Daoy (cell line): ENCODE measurements at regions not wholly inside any gene's neighbourhood (a gene's known extent, or its start where the extent isn't known, plus 50 kb on each side); places are given as distances from the start of the nearest gene placed in this dataset.

Source experiments
- DNase-seq: peaks from one replicate; pipeline ENCODE4 v3.0.0-alpha.2; 2015; ENCODE audit warnings: low read depth

DNA sequence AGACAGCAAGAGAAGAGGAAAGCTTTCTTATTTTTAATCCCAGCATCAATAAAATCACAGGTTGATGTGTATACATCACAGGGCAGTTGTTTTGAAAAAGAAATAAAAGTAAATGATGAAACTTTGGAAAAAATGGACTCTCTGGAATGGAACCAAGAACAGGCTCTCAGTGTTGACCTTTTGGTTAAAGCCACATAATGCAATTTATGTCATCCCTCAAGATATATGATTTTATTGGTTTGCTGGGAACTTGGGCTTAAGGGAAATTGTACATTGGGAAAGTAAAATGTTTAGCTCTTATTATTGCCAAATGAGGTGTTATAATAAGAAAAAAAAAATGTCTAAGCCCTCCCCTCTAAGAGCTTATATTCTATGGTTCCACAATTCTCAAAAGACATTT, 139.8 kb upstream of the MTNR1B start:
- no peak for DNase-seq

DNA sequence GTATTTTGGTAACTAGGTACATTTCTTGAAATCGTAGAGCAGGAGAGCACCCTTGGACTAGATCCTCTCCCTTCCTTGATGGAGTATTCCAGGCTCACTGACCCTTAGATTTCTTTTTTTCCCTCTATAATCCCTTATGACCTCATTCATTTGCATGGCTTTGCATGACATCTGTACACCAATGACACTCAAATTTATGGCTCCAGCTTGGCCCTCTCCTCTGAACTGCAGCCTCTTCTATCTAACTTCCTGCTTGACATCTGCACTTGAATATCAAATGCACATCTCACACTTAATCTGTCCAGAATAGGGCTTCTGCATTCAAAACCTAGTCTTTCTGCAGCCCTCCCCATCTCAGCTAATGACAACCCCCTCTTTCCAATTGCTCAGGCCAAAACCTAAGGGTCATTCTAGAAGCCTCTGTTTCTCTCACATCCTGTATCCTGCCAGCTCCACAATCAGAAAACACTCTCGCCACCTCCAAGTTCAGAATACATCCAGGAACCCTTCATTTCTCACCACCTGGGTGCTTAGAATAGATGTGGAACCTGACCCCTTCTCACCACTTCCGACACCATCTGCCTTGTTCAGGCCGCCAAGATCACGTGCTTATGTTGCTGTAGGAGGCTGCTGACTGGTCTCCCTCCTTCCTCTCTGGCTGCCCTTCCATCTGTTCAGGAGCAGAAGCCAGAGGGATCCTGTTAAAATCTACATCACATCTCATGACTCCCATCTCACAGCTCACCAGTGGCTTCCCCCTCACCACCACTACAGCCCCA, 138.9 kb upstream of the MTNR1B start:
- no peak for DNase-seq

DNA sequence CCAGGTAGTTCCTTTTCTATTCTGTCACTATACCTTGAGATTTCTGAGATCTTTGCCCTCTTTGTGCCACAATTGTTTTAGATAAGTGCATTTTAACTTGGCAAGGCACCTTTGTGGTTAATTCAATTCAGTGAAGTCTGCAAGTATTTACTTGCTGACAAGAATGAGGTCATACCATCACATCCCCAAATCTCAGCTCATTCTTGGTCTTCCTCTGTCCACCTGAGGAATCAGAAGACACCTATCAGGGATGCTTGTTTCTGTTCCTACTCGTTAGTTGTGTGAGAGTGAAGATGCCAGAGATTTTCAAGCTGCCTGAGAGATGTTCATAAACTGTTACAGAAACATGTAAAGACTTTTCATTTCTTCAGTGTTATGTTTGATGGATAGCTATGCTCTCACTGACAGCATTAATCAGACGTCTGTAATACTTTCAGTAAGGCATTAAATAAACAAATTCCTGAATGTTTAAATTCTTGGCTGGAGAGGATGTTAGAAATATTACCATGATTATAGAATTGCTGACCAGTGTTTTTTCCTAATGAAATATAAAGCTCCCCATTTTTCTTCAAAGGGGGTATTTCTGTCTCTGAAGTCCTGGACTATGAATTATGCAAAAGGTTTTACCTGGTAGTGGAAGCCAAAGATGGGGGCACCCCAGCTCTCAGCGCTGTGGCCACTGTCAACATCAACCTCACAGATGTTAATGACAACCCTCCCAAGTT, 135.0 kb upstream of the MTNR1B start:
- DNase-seq: no peak

DNA sequence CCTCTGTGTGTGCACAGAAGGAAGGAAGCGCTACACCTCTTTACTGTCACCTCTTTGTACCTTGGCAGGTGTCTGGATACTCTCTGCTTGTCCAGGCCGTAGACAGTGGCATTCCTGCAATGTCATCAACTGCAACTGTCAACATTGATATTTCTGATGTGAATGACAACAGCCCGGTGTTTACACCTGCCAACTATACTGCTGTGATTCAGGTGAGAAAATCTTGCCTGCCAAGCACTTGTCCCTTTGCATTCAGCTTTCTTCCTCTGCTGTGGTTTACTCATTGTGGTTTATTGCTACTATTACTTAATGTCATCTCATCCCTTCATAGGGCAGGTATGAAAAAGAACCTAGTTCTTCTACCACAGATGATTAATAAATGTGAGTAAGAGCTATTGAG, 131.9 kb upstream of the MTNR1B start:
- no peak for DNase-seq

DNA sequence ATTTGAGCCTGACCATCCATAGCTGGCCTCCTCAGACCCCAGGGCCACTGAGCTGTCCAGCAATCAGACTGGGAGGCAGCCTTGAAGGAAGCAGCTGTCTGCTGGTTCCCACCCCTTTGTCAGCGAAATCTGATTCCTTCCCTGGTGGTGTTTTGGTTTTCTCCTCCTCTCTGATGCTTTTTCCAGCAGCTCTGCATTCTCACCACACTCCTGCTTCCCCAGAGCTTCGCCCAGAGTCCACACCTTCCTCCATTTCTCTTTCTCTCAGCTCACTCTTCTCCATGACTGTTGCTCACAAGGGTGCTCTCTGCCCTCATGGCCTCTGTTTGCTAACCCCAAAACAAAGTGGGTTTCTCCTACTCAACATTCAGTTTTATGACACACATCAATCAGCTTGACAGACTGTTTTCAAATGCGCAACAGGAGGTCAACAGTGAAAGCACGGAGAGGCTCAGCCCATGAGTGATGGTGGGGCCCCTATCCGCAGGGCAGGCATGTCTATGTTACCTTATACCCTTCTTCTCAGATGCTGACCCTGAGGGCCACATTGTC, 130.6 kb upstream of the MTNR1B start:
- DNase-seq: no peak

DNA sequence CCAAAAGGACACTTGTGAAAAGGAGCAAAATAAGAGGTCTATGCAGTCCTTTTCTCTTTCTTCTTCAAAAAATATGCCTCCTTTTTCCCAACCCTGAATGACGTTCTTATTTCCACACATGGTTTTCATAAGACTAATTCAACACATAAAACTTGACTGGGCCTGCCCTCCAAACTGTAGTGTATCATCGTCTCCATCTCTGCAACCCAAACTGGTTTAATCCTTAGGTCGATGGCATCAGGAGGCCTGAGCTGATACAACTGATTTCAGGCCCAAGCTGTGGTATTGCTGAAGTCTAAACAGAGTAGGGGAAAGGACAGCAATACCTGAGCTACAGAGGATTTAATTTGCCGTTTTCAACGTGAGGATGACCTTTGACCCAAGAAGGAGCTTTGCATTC, 130.0 kb upstream of the MTNR1B start:
- no peak for DNase-seq

DNA sequence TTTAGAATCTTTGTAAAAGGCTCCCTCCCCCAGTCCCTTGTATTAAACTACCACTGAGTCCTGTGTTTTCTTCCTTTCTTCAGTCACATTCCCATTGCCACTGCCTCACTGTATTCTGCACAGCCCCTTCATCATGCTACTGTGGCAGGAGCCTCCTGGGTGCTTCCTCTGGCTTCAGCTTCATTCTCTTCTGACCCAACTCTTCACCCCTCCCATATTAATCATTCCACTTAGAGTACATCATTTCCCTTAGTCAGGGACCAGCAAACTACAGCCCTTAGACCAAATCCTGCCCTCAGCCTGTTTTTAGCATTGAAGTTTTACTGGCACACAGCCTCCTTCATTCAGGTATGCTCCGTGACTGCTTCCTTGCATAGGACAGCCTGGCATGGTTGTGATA, 127.7 kb upstream of the MTNR1B start:
- no peak for DNase-seq

DNA sequence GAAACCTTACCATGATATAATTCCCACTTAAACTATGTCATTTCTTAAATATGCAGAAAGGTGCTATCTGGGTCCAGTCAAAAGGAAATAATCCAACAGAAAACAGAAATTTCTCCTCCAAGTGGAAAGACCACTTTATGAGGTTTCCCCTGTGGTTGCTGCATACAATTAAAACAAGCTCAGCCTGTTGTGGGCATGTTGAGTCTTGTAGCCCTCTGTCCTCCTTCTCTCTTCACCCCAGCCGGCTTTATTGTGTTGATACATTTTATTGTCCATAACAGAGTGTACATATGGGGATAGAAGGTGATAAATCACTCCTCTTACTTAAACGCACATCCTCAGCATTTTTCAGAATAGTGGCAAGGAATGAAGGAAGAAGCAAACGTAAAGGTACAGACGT, 126.0 kb upstream of the MTNR1B start:
- DNase-seq: no peak

DNA sequence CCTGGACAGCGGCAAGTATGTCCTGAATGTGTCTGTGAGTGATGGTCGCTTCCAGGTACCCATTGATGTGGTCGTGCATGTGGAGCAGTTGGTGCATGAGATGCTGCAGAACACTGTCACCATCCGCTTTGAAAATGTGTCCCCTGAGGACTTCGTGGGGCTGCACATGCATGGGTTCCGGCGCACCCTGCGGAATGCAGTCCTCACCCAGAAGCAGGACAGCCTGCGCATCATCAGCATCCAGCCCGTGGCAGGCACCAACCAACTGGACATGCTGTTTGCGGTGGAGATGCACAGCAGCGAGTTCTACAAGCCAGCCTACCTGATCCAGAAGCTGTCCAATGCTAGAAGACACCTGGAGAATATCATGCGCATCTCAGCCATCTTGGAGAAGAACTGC, 125.3 kb upstream of the MTNR1B start:
- DNase-seq: no peak

DNA sequence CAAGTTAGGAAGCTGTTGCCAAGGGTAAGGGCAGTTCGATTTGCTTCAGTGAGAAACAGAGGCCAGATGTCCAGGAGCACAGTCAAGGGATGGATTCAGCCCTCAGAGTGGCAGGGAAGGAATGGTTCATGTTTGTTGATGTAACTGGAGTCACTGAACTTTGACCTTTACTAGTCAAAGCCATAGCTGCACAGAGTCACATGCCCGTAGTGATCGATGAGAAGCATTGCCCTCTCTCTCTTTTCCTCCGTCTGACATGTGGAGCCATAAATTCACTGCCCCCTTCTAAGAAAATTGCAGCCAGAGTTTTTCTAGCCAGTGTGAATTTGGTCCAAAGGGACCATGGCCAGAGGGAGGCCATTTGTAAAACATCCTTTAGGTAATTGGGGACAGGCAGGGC, 124.1 kb upstream of the MTNR1B start:
- DNase-seq: no peak

DNA sequence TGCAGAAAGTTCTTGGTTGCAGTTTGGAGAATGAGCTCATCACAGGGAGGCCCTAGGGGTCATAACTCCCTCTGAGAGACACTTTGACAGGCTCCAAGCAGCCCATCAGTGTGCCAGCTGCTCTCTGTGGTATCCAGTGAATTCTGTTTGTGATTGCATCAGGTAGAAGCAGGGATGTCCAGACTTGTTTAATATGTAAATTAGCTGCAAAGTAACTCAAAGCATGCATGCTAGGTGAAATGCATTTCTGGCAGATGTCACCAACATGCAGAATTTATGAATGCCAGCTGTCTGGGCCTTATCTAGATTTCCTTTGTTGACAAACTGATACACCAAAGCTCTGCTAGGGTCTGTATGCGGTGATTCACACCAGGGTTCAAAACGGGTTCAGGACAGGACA, 123.6 kb upstream of the MTNR1B start:
- no peak for DNase-seq

DNA sequence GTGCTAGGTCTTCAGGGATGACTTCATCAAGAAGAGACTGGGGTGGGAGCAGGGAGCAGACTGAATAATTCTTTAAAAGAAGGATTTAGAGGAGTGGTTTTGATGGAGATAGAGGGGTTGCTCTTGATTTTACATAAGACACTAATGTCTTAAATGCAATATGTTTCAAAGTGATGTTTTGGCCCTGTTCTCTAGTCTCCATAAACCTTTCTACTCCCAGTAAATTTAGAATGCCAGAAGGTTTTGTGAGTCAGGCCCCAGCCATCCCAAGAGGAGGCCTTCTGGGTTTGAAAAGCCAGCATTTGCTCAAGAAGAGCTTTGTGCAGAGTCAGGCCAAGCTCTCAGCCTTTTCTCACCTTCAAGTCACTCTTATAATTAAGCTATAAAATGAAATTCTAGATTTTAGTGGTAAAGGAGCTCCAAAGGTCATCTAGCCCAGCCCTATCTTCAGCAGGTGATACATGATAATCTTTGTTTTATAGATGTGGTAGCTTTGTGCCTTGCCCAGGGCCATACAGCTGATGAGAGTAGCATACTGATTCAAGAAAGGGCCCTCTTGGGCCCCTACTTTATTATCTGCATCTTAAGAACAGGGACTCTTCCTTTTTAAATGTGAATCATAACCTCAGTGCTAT, 122.8 kb upstream of the MTNR1B start:
- DNase-seq: no peak

DNA sequence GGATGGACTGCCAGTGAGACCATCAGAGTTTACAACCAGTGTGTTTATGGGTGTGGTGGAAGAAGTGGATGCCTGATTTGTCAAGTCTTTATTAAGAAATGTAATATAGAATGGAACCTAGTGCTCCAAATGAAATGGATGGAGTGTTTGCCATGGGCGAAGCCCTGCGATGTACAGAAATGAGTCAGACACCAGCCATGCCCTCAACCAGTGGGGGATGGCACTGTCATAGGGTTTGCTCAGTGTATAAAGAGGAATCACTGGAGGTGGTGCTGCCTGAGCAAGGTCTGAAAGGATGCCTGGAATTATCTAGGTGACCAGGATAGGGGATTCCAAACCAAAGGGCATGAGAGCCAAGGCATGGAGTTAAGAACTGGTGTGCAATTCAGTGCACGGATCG, 120.9 kb upstream of the MTNR1B start:
- DNase-seq: peak; percentile 20

DNA sequence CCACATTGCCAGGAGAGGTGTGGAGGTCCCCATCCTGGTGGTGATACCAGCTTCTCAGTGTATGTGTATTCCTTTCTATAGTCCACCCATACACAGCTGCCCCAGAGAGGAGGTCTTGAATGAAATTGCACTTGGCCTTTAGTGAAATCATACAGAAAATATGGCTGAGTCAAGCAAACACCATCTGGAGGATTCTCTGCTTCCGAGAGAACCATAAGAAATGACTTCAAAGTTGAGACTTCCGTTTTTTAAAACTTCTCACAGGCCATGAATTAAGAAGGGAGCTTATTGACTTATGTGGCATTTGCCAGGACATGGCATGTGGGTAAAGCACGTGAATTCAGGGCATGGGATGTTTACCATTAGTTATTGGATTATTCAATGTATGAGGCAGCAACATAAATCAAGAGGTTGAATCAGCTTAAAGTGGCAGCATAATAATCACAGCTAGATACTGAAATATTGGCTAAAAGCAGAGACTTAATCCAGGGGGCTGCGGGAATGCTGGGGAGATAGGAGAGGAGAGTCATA, 119.1 kb upstream of the MTNR1B start:
- no peak for DNase-seq

DNA sequence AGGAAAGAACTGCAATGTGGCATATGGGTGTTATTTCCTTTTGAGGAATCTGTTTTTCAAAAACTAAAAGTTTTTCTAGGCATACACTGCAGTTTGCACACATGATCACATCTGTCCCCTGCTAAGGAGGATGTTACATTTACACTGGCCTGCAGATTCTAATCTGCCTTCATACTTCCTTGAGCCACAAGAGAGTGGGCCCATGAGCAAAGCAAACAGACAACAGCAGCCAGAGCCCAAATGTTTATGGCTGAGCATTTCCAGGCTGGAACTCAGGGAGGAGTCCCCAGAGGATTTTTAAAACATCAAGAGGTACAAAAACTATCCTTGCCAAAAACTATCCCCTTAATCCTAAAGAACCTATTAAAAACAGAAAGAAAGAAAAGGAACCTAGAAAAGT, 117.2 kb upstream of the MTNR1B start:
- DNase-seq: no peak

DNA sequence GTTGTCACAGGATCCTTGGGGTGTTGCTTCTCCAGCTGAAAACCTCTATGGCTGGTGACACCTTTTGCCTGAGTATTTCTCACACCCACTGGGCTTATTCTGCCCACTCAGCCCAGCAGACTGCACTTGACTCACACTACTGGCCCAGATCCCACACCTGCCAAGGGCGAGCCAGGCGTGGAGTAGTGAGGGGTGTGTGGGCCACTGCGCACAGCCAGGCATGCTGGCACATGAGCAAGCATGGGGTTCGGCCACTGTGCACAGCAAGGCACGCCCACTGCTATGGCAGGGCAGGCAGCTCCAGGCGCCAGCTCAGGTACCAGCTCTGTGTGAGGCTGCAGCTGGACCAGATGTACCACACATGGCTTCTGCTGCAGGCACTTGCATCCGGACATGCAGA, 116.5 kb upstream of the MTNR1B start:
- peak; percentile 19 for DNase-seq

DNA sequence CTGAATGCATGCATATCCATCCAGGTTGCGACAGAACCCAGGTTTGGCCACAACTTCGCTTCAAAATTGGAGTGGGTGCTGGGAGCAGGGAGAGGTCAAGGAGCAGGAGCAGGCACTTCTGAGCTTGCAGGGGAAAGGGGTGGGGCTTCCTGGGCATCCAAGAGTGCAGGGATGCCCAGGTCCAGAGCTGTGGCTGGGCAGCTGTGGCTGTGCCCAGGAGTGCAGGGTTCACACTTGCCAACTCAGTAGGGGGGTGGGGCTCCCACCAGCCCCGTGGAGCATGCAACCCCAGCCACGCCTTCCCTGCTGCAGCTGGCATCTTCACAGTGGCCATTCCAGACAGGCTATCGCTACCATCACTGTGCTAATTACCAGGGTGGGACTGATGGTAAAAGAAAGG, 115.3 kb upstream of the MTNR1B start:
- no peak for DNase-seq

DNA sequence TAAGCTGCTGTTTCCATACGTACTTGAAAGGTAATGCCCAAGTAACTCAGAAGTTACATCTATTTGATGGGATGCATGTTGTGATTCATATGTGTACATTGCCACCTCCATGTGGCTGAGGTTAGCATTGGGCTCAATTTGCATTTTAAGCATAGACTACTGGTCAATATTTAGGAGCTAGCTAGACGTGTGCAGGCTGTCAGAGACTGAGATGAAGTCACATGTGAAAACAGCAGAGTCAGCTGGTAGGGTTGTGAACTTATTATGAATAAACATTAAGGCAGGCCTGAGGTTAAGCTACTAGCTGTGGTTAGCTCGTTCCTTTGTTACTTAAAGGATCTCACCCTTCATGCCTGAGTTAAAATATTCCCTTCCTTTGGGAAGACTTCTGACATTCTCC, 114.5 kb upstream of the MTNR1B start:
- no peak for DNase-seq

DNA sequence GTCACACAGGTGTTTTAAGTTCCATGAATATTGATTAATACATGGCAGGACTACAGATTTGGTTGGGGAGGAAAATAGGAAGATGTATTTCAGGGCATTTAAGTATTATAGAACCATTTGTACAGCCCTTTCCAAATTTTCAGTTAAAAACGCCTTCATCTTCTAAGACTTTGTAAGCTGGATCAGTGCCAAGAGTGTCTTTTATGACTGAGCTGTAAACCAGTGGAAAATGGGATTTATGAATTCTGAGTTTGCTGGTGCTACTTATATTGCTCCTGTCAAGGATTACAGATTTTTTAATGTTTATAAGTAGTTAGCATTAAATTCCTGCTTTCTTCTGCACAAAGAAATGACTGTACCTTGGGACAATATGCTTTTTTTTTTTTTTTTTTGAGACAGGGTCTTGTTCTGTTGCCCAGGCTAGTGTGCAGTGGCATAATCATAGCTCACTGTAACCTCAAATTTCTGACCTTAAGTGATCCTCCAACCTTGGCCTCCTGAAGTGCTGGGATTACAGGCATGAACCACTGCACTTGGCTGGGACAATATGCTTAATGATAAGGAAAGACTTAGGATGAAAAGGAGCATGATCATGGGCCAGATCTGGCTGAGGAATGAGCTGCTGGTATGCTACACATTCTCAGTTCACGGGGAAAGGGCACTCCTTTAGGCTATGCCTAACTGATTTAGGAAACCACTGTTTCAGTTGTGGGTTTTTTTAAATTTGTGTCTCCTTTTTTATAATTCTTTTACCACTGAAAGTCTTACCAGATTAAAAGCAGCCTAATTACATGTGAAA, 113.6 kb upstream of the MTNR1B start:
- DNase-seq: no peak

DNA sequence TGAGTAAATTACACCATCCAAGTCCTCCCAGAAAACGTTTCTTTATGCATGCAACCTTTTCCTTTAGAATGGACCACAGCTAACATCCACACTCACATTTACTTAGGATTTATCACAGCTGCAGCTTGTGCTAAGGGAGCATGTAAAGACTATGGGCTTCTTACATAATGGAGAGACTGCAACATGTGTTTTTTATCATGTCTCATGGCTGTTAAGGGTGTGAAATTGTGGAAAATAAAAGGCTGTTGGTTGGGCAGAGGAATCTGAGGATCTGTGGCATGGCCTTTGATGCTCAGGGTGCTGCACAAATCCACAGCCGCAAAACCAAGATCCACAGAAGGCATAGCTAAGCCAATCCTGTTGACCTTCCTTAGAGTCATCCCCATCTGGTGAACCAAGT, 112.0 kb upstream of the MTNR1B start:
- DNase-seq: no peak

DNA sequence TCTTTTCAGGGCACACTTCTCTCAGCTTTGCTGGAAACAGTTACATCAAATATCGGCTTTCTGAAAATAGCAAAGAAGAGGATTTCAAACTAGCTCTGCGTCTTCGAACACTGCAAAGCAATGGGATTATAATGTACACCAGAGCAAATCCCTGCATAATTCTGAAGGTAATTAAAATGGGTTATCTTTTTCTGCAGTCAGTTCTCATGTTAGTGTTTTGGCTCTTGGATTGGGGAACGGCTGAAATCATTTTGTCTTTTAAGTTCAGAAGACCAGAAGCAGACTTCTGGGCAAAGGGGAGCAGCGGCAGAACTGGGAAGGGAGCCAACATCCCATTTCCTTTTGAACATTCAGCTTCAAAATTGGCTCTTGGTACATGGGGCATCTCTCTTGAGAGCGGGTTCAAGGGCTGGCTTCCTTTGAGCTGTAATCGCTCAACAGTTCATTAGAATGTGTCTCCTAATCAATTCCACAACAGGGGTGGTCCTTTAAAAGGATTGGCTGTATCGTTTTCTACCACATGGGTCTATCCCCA, 110.2 kb upstream of the MTNR1B start:
- no peak for DNase-seq

DNA sequence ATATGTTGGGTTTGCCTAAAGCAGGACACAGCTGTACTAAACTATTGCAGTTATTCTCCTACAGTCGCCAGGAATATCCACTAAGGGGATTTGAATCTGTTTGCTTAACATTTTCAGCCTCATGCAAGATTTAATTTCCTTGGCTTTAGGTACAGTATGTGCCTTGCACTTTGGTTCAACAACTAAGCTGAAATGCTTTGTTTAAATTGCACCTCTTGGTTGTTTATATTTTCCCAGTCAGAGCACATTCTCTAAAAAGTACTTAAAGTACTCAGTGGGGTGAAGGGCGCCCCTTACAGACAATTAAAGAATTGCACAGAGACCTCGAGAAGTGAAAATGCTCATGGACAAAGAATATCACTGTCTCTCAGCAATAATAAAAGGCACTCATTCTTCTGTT, 107.8 kb upstream of the MTNR1B start:
- DNase-seq: no peak
